ENCODE measurements at regions not wholly inside any gene's neighbourhood (a gene's known extent, or its start where the extent isn't known, plus 50 kb on each side); places are given as distances from the start of the nearest gene placed in this dataset.
A peak's percentile ranks its signal among the peaks of the same experiment; 100 is the strongest.
"Not testable (repeated sequence)": the region's sequence is repeated elsewhere in the genome, so short reads cannot be mapped to it uniquely, and the experiment has no call there.

DNA sequence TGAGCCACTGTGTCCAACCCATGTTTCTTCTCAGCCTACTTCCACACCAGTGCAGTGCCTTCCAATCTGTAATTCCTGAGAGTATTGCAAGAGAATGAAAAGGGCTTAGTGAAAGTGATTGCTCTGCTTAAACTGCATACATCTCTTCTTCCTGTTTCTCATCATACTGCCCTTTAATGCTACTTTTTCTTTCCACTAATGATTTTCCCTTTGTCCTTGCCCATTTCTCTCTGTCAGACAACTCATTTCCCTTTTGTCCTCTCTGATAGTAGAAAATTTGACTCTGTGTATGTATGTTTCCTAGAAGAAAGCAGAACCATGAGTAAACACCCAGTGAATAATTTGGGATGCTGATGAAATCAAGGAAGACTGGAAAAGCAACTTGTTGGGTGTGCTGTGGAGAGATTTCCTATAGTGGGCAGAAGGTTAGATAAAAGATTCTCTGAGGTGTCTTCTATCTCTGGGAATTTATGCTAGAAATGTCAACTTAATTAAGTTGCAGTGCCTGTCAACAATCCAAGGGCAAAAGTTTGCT, 102.2 kb upstream of the CHD1 start:
- DNase-seq (ENCODE audit: low read depth): no peak
- TF ChIP-seq, protein P1, sequence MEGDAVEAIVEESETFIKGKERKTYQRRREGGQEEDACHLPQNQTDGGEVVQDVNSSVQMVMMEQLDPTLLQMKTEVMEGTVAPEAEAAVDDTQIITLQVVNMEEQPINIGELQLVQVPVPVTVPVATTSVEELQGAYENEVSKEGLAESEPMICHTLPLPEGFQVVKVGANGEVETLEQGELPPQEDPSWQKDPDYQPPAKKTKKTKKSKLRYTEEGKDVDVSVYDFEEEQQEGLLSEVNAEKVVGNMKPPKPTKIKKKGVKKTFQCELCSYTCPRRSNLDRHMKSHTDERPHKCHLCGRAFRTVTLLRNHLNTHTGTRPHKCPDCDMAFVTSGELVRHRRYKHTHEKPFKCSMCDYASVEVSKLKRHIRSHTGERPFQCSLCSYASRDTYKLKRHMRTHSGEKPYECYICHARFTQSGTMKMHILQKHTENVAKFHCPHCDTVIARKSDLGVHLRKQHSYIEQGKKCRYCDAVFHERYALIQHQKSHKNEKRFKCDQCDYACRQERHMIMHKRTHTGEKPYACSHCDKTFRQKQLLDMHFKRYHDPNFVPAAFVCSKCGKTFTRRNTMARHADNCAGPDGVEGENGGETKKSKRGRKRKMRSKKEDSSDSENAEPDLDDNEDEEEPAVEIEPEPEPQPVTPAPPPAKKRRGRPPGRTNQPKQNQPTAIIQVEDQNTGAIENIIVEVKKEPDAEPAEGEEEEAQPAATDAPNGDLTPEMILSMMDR (conservative IDR thresholded peaks at IDR 0.05; ENCODE audit: low read depth, low read length): no peak
- no peak overlapping the region for H3K4me3 ChIP-seq (ENCODE audit: low read depth, low read length)

DNA sequence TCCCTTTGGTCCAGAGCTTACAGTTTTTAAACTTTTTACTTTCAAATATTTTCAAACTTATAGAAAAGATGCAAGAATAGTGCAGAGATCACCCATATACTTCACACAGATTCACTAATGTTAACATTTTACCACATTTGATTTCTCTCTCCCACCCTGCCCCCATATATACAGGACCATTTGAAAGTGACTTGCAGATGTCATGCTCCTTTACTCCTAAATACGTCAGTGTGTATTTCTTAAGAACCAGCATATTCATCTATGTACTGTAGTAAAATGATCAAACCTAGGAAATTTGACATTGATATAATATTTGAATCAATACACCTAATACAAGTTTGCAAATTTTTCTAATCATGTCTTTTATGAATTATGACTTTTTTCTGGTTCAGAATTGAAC, 100.4 kb upstream of the CHD1 start:
- DNase-seq (ENCODE audit: low read depth): no peak
- H3K4me3 ChIP-seq (ENCODE audit: low read depth, low read length): no peak overlapping the region
- TF ChIP-seq, protein P1 (conservative IDR thresholded peaks at IDR 0.05; ENCODE audit: low read depth, low read length): no peak

DNA sequence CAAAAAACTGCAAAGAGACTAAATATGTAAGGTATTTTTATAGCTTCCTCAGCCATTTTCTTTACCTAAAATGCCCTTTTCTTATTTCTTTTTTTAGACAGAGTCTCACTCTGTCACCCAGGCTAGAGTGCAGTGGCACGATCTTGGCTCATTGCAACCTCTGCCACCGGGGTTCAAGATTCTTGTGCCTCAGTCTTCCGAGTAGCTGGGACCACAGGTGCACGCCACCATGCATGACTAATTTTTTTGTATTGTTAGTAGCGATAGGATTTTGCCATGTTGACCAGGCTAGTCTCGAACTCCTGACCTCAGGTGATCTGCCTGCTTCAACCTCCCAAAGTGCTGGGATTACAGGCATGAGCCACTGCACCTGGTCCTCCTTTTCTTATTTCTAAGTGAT, 99.4 kb upstream of the CHD1 start:
- H3K4me3 ChIP-seq (ENCODE audit: low read depth, low read length); DNase-seq (ENCODE audit: low read depth): not testable (repeated sequence)

GRCh38 chr5:99025298-99026045, 96.7 kb upstream of the CHD1 start:
- no peak overlapping the region for H3K4me3 ChIP-seq (ENCODE audit: low read depth, low read length)
- TF ChIP-seq, protein P1 (conservative IDR thresholded peaks at IDR 0.05; ENCODE audit: low read depth, low read length): no peak
- DNase-seq (ENCODE audit: low read depth): peak; percentile 61

GRCh38 chr5:99023330-99023729, 94.5 kb upstream of the CHD1 start:
- DNase-seq (ENCODE audit: low read depth): no peak
- no peak overlapping the region for H3K4me3 ChIP-seq (ENCODE audit: low read depth, low read length)
- TF ChIP-seq, protein P1 (conservative IDR thresholded peaks at IDR 0.05; ENCODE audit: low read depth, low read length): no peak

- TF ChIP-seq, protein P1 (conservative IDR thresholded peaks at IDR 0.05; ENCODE audit: low read depth, low read length): no peak
- H3K4me3 ChIP-seq (ENCODE audit: low read depth, low read length): no peak overlapping the region
- DNase-seq (ENCODE audit: low read depth): no peak
These were observed 93.4 kb upstream of the CHD1 start for GRCh38 chr5:99022250-99022649.

GRCh38 chr5:99020698-99021048, 91.9 kb upstream of the CHD1 start:
- TF ChIP-seq, protein P1 (conservative IDR thresholded peaks at IDR 0.05; ENCODE audit: low read depth, low read length): no peak
- no peak for DNase-seq (ENCODE audit: low read depth)

More at GRCh38 chr5:99020698-99021048, 91.9 kb upstream of the CHD1 start:
- H3K4me3 ChIP-seq (ENCODE audit: low read depth, low read length): no peak overlapping the region
